Fibroblast of lung (primary cell): ENCODE measurements at regions not wholly inside any gene's neighbourhood (a gene's known extent, or its start where the extent isn't known, plus 50 kb on each side); places are given as distances from the start of the nearest gene placed in this dataset.

Experiments used
- CTCF ChIP-seq, 2 donors: IDR thresholded peaks in 1 of 2; conservative IDR thresholded peaks in 1 of 2; 1 replicate in 1 of 2; 2 replicates in 1 of 2; pipeline ENCODE4 v1.5.1; 2011 to 2012; ENCODE audit warnings: low read length in 2 of 2, control low read depth in 1 of 2, inconsistent platforms in 1 of 2, low read depth in 1 of 2, mild to moderate bottlenecking in 1 of 2
- EZH2 ChIP-seq: IDR thresholded peaks from 2 replicates; pipeline ENCODE4 v1.5.1; 2012; ENCODE audit warnings: low read length, control low read depth, mild to moderate bottlenecking; ENCODE audit errors: missing control alignments

GRCh38 chr1:193957556-193958095 lies 771.2 kb upstream of the B3GALT2 start:
- TF ChIP-seq CTCF (conservative IDR thresholded peaks at IDR 0.05 in 1 of 2, IDR thresholded peaks at IDR 0.05 in 1 of 2; ENCODE audit: low read depth in 1 of 2, low read length in 2 of 2): no peak
- TF ChIP-seq EZH2: no peak
